GM23338 (cell line): ENCODE measurements at regions not wholly inside any gene's neighbourhood (a gene's known extent, or its start where the extent isn't known, plus 50 kb on each side); places are given as distances from the start of the nearest gene placed in this dataset.

Experiments
- ATAC-seq: fragments of 200-7000 bp; cut with Tn5 transposase; 3 replicates; pipeline ENCODE4 v1.9.1; 2020
- DNase-seq: peaks from one replicate; pipeline ENCODE4 v3.0.0-alpha.2; 2015; ENCODE audit warnings: low spot score
- H2AFZ ChIP-seq: fragments of 200-600 bp; sonication (generic); 2 replicates; pipeline ENCODE4 v1.8.0; 2016; ENCODE audit warnings: antibody characterized with exemption, mild to moderate bottlenecking, moderate library complexity
- H3F3A ChIP-seq: fragments of 200-600 bp; sonication (generic); replicated peaks from 2 replicates; pipeline ENCODE4 v1.8.0; 2017; ENCODE audit warnings: antibody characterized with exemption, mixed run types, low read depth
- H3K27ac ChIP-seq: fragments of 200-600 bp; sonication (generic); 2 replicates; pipeline ENCODE4 v1.6.1; 2016; ENCODE audit warnings: low read depth
- H3K27me3 ChIP-seq: fragments of 200-600 bp; sonication (generic); 2 replicates; pipeline ENCODE4 v1.8.0; 2016; ENCODE audit warnings: mild to moderate bottlenecking, mixed run types, moderate library complexity; ENCODE audit not compliant: insufficient read depth
- H3K36me3 ChIP-seq: fragments of 200-600 bp; sonication (generic); 2 replicates; pipeline ENCODE4 v1.8.0; 2016; ENCODE audit warnings: mild to moderate bottlenecking; ENCODE audit not compliant: insufficient read depth
- H3K4me1 ChIP-seq: fragments of 200-600 bp; sonication (generic); 2 replicates; pipeline ENCODE4 v1.8.0; 2016; ENCODE audit warnings: mild to moderate bottlenecking, moderate library complexity; ENCODE audit not compliant: insufficient read depth
- H3K4me2 ChIP-seq: fragments of 200-600 bp; sonication (generic); 2 replicates; pipeline ENCODE4 v1.7.1; 2017; ENCODE audit warnings: mixed run types
- H3K4me3 ChIP-seq: fragments of 200-600 bp; sonication (generic); 2 replicates; pipeline ENCODE4 v1.6.1; 2016; ENCODE audit warnings: mixed run types
- H3K79me2 ChIP-seq: fragments of 200-600 bp; sonication (generic); replicated peaks from 2 replicates; pipeline ENCODE4 v1.8.0; 2017; ENCODE audit warnings: mild to moderate bottlenecking; ENCODE audit not compliant: insufficient read depth
- H3K9me2 ChIP-seq: fragments of 200-600 bp; sonication (generic); 2 replicates; pipeline ENCODE4 v1.8.0; 2017; ENCODE audit not compliant: insufficient read depth
- H4K20me1 ChIP-seq: fragments of 200-600 bp; sonication (generic); replicated peaks from 2 replicates; pipeline ENCODE4 v1.8.0; 2017; ENCODE audit warnings: mild to moderate bottlenecking; ENCODE audit not compliant: insufficient read depth
- H3K27ac Mint-ChIP-seq: 2 replicates; pipeline ENCODE4 v1.8.0; 2020; ENCODE audit warnings: inconsistent platforms, mild to moderate bottlenecking, moderate library complexity, mixed read lengths
- H3K27me3 Mint-ChIP-seq: 3 replicates; pipeline ENCODE4 v1.8.0; 2022; ENCODE audit warnings: low read depth, mild to moderate bottlenecking, moderate library complexity, mixed read lengths, inconsistent platforms; ENCODE audit not compliant: insufficient read depth, poor library complexity
- H3K36me3 Mint-ChIP-seq: 3 replicates; pipeline ENCODE4 v1.8.0; 2021; ENCODE audit warnings: low read depth, mild to moderate bottlenecking, inconsistent platforms, moderate library complexity, mixed read lengths
- H3K4me1 Mint-ChIP-seq: 3 replicates; pipeline ENCODE4 v1.8.0; 2020; ENCODE audit warnings: mild to moderate bottlenecking, inconsistent platforms, mixed read lengths
- H3K4me3 Mint-ChIP-seq: 3 replicates; pipeline ENCODE4 v1.8.0; 2021; ENCODE audit warnings: moderate library complexity, mild to moderate bottlenecking, inconsistent platforms, mixed read lengths
- H3K9me3 Mint-ChIP-seq: 3 replicates; pipeline ENCODE4 v1.8.0; 2020; ENCODE audit warnings: moderate library complexity, mild to moderate bottlenecking, inconsistent platforms, mixed read lengths
- CREB1 ChIP-seq: fragments of 250-450 bp; sonication (Bioruptor Pico); IDR thresholded peaks from 2 replicates; pipeline ENCODE4 v1.5.0; 2020; ENCODE audit warnings: low read depth, mild to moderate bottlenecking, moderate library complexity
- EZH2 ChIP-seq: fragments of 200-600 bp; sonication (generic); IDR thresholded peaks from one replicate; pipeline ENCODE4 v1.8.0; 2017; ENCODE audit warnings: antibody characterized with exemption, mild to moderate bottlenecking, low read depth; ENCODE audit not compliant: unreplicated experiment
- EZH2phosphoT487 ChIP-seq: fragments of 200-600 bp; sonication (generic); IDR thresholded peaks from one replicate; pipeline ENCODE4 v1.8.1; 2018; ENCODE audit warnings: antibody characterized with exemption; ENCODE audit not compliant: unreplicated experiment
- JUNB ChIP-seq: IDR thresholded peaks from one replicate; pipeline ENCODE4 v1.6.1; 2016; ENCODE audit warnings: antibody characterized with exemption; ENCODE audit not compliant: unreplicated experiment
- NANOG ChIP-seq: IDR thresholded peaks from 2 replicates; pipeline ENCODE4 v1.6.1; 2016; ENCODE audit warnings: antibody characterized with exemption, borderline replicate concordance
- POLR2AphosphoS5 ChIP-seq: IDR thresholded peaks from 2 replicates; pipeline ENCODE4 v1.6.1; 2016; ENCODE audit warnings: antibody characterized with exemption, low read depth
- STAT1 ChIP-seq: IDR thresholded peaks from one replicate; pipeline ENCODE4 v1.6.1; 2016; ENCODE audit warnings: antibody characterized with exemption; ENCODE audit not compliant: unreplicated experiment
- ZNF114 ChIP-seq: fragments of 250-450 bp; sonication (Bioruptor Pico); IDR thresholded peaks from 2 replicates; pipeline ENCODE4 v1.5.0; 2020; ENCODE audit warnings: mild to moderate bottlenecking, moderate library complexity
- ZNF331 ChIP-seq: fragments of 250-450 bp; sonication (Bioruptor Pico); IDR thresholded peaks from 2 replicates; pipeline ENCODE4 v1.5.0; 2020; ENCODE audit warnings: low read depth, mild to moderate bottlenecking, moderate library complexity
- TF ChIP-seq, protein P1 (sequence below): IDR thresholded peaks from one replicate; pipeline ENCODE4 v1.6.1; 2018; ENCODE audit warnings: antibody characterized with exemption; ENCODE audit not compliant: unreplicated experiment
- TF ChIP-seq, protein P2 (sequence below): fragments of 250-450 bp; sonication (Bioruptor Pico); IDR thresholded peaks from 2 replicates; pipeline ENCODE4 v1.5.0; 2020; ENCODE audit warnings: mild to moderate bottlenecking, moderate library complexity
- TF ChIP-seq, protein P3 (sequence below), 2 experiments: fragments of 200-600 bp in 1 of 2; sonication (generic) in 1 of 2; conservative IDR thresholded peaks; 2 replicates each; pipeline versions ENCODE4 v1.5.1 to v1.6.1; 2016 to 2017; ENCODE audit warnings: antibody characterized with exemption in 2 of 2, low read depth in 2 of 2, mild to moderate bottlenecking in 2 of 2, moderate library complexity in 1 of 2
- TF ChIP-seq, protein P4 (sequence below): IDR thresholded peaks from 2 replicates; pipeline ENCODE4 v1.6.1; 2016; ENCODE audit warnings: antibody characterized with exemption

DNA sequence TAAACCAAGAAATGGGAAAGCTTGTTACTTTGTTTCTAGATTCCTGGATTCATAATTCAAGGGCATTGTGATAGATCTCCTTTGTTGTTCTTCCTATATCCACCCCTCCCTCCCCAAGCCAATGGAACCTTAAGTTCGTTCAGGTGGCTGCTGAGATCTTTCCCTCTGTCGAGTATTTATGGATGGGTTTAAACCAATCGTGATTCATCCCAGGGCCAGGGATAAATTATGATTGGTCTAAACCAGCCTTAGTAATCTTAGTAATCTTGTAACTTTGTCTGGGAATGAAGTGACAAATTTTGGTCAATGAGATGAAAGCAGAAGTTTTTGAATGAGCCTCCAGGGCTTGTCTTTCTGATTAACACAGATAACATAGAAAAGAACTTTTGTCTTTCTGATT is 56.1 kb upstream of the PCED1B start:
- no peaks in the 10 kb centered on the region for H3K9me3 Mint-ChIP-seq
- Histone ChIP-seq H3K36me3 (no peaks in the 10 kb centered on the region), H4K20me1 (no peaks in the 10 kb centered on the region), H3K4me1 (no peaks in the 10 kb centered on the region), H3K4me3 (no peak overlapping the region), H3K27ac (no peak overlapping the region), H3K9me2 (0 out of 2 replicates have a peak, but pooled peaks cover 2% of the 10 kb centered on the region), H3K27me3 (no peaks in the 10 kb centered on the region), H2AFZ (no peak overlapping the region), H3F3A (no peaks in the 10 kb centered on the region), H3K79me2 (no peaks in the 10 kb centered on the region), H3K4me2 (no peak overlapping the region)
- H3K4me3 Mint-ChIP-seq: no peak overlapping the region
- TF ChIP-seq NANOG (no peak), EZH2 (no peak), CREB1 (CRISPR knock-in tag) (no peak), JUNB (no peak), ZNF114 (no peak), POLR2AphosphoS5 (no peak), ZNF331 (CRISPR knock-in tag) (no peak), EZH2phosphoT487 (no peak), STAT1 (no peak)
- TF ChIP-seq, protein P1, sequence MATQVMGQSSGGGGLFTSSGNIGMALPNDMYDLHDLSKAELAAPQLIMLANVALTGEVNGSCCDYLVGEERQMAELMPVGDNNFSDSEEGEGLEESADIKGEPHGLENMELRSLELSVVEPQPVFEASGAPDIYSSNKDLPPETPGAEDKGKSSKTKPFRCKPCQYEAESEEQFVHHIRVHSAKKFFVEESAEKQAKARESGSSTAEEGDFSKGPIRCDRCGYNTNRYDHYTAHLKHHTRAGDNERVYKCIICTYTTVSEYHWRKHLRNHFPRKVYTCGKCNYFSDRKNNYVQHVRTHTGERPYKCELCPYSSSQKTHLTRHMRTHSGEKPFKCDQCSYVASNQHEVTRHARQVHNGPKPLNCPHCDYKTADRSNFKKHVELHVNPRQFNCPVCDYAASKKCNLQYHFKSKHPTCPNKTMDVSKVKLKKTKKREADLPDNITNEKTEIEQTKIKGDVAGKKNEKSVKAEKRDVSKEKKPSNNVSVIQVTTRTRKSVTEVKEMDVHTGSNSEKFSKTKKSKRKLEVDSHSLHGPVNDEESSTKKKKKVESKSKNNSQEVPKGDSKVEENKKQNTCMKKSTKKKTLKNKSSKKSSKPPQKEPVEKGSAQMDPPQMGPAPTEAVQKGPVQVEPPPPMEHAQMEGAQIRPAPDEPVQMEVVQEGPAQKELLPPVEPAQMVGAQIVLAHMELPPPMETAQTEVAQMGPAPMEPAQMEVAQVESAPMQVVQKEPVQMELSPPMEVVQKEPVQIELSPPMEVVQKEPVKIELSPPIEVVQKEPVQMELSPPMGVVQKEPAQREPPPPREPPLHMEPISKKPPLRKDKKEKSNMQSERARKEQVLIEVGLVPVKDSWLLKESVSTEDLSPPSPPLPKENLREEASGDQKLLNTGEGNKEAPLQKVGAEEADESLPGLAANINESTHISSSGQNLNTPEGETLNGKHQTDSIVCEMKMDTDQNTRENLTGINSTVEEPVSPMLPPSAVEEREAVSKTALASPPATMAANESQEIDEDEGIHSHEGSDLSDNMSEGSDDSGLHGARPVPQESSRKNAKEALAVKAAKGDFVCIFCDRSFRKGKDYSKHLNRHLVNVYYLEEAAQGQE: no peak
- TF ChIP-seq, protein P2, sequence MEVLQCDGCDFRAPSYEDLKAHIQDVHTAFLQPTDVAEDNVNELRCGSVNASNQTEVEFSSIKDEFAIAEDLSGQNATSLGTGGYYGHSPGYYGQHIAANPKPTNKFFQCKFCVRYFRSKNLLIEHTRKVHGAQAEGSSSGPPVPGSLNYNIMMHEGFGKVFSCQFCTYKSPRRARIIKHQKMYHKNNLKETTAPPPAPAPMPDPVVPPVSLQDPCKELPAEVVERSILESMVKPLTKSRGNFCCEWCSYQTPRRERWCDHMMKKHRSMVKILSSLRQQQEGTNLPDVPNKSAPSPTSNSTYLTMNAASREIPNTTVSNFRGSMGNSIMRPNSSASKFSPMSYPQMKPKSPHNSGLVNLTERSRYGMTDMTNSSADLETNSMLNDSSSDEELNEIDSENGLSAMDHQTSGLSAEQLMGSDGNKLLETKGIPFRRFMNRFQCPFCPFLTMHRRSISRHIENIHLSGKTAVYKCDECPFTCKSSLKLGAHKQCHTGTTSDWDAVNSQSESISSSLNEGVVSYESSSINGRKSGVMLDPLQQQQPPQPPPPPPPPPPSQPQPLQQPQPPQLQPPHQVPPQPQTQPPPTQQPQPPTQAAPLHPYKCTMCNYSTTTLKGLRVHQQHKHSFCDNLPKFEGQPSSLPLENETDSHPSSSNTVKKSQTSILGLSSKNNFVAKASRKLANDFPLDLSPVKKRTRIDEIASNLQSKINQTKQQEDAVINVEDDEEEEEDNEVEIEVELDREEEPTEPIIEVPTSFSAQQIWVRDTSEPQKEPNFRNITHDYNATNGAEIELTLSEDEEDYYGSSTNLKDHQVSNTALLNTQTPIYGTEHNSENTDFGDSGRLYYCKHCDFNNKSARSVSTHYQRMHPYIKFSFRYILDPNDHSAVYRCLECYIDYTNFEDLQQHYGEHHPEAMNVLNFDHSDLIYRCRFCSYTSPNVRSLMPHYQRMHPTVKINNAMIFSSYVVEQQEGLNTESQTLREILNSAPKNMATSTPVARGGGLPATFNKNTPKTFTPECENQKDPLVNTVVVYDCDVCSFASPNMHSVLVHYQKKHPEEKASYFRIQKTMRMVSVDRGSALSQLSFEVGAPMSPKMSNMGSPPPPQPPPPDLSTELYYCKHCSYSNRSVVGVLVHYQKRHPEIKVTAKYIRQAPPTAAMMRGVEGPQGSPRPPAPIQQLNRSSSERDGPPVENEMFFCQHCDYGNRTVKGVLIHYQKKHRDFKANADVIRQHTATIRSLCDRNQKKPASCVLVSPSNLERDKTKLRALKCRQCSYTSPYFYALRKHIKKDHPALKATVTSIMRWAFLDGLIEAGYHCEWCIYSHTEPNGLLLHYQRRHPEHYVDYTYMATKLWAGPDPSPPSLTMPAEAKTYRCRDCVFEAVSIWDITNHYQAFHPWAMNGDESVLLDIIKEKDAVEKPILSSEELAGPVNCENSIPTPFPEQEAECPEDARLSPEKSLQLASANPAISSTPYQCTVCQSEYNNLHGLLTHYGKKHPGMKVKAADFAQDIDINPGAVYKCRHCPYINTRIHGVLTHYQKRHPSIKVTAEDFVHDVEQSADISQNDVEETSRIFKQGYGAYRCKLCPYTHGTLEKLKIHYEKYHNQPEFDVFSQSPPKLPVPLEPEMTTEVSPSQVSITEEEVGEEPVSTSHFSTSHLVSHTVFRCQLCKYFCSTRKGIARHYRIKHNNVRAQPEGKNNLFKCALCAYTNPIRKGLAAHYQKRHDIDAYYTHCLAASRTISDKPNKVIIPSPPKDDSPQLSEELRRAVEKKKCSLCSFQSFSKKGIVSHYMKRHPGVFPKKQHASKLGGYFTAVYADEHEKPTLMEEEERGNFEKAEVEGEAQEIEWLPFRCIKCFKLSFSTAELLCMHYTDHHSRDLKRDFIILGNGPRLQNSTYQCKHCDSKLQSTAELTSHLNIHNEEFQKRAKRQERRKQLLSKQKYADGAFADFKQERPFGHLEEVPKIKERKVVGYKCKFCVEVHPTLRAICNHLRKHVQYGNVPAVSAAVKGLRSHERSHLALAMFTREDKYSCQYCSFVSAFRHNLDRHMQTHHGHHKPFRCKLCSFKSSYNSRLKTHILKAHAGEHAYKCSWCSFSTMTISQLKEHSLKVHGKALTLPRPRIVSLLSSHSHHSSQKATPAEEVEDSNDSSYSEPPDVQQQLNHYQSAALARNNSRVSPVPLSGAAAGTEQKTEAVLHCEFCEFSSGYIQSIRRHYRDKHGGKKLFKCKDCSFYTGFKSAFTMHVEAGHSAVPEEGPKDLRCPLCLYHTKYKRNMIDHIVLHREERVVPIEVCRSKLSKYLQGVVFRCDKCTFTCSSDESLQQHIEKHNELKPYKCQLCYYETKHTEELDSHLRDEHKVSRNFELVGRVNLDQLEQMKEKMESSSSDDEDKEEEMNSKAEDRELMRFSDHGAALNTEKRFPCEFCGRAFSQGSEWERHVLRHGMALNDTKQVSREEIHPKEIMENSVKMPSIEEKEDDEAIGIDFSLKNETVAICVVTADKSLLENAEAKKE (CRISPR knock-in tag): no peak
- TF ChIP-seq, protein P3, sequence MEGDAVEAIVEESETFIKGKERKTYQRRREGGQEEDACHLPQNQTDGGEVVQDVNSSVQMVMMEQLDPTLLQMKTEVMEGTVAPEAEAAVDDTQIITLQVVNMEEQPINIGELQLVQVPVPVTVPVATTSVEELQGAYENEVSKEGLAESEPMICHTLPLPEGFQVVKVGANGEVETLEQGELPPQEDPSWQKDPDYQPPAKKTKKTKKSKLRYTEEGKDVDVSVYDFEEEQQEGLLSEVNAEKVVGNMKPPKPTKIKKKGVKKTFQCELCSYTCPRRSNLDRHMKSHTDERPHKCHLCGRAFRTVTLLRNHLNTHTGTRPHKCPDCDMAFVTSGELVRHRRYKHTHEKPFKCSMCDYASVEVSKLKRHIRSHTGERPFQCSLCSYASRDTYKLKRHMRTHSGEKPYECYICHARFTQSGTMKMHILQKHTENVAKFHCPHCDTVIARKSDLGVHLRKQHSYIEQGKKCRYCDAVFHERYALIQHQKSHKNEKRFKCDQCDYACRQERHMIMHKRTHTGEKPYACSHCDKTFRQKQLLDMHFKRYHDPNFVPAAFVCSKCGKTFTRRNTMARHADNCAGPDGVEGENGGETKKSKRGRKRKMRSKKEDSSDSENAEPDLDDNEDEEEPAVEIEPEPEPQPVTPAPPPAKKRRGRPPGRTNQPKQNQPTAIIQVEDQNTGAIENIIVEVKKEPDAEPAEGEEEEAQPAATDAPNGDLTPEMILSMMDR (conservative IDR thresholded peaks at IDR 0.05; ENCODE audit: low read depth in 2 of 2): no peak
- TF ChIP-seq, protein P4, sequence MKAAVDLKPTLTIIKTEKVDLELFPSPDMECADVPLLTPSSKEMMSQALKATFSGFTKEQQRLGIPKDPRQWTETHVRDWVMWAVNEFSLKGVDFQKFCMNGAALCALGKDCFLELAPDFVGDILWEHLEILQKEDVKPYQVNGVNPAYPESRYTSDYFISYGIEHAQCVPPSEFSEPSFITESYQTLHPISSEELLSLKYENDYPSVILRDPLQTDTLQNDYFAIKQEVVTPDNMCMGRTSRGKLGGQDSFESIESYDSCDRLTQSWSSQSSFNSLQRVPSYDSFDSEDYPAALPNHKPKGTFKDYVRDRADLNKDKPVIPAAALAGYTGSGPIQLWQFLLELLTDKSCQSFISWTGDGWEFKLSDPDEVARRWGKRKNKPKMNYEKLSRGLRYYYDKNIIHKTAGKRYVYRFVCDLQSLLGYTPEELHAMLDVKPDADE: no peak
- H3K27me3 Mint-ChIP-seq: peaks cover 2% of the 10 kb centered on the region
- H3K4me1 Mint-ChIP-seq: no peaks in the 10 kb centered on the region
- ATAC-seq: no peak
- no peaks in the 10 kb centered on the region for H3K36me3 Mint-ChIP-seq
- no peak overlapping the region for H3K27ac Mint-ChIP-seq
- no peak for DNase-seq
